NT2/D1 (cell line): ENCODE measurements at regions not wholly inside any gene's neighbourhood (a gene's known extent, or its start where the extent isn't known, plus 50 kb on each side); places are given as distances from the start of the nearest gene placed in this dataset.

Source experiments
- YY1 ChIP-seq: IDR thresholded peaks from 2 replicates; pipeline ENCODE4 v1.6.1; 2011; ENCODE audit not compliant: insufficient read length, insufficient read depth
- ZNF274 ChIP-seq: IDR thresholded peaks from 2 replicates; pipeline ENCODE4 v1.6.1; 2011; ENCODE audit warnings: mild to moderate bottlenecking, low read depth, low read length

DNA sequence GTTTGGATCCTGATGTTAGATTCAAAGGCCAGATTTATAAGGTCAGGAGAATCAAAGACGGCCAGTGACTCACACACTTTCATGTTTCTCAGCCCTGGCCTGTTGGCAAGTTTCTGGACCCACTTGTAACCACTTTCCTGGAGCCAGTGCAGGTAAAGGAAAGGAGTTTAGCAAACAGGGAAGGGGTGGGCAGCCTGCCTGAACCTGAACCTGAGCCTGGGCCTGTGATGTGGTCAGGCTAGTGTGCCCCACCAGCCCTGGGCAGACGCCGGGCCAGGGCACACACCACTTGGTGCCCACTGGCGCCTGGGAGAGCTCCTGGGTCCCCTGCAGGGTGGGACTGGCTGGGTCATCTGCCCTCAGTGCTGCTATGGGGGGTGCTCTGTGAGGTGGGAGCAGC is 100.5 kb upstream of the SPRED2 start:
- no peak for TF ChIP-seq ZNF274
- no peak for TF ChIP-seq YY1
